ENCODE measurements at regions not wholly inside any gene's neighbourhood (a gene's known extent, or its start where the extent isn't known, plus 50 kb on each side); places are given as distances from the start of the nearest gene placed in this dataset.
"Not testable (repeated sequence)": the region's sequence is repeated elsewhere in the genome, so short reads cannot be mapped to it uniquely, and the experiment has no call there.

DNA sequence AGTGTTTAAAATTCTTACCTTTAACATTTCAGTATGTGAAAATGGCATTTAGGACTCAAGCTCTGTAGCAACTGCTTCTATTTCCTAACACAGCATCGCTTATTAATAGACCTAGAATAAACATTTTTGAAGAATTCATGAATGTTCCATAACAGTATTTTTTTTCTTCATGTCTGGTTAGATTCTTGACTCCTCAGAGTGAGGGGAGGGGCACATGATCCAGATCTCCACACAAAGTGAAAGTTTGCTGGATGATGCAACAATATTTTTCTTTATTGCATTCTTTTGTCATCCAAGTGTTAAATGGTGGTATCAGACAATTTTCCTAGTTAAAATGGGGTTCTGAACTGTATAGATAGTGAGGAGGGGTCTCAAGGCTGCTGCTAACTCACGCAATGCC, 130.8 kb upstream of the MAN2A1 start:
- no peaks in the 10 kb centered on the region for H4K20me1 ChIP-seq (ENCODE audit: insufficient read depth, low read length)
- no peaks in the 10 kb centered on the region for H3K79me2 ChIP-seq (ENCODE audit: low read length)
- H2AFZ ChIP-seq (ENCODE audit: low read length): no peak overlapping the region
- no peak overlapping the region for H3K4me2 ChIP-seq (ENCODE audit: low read depth, low read length)
- no peaks in the 10 kb centered on the region for H3K9me2 ChIP-seq (replicated peaks; ENCODE audit: insufficient read depth, low read length)
- no peaks in the 10 kb centered on the region for H3K9me3 ChIP-seq (replicated peaks; ENCODE audit: insufficient read depth, low read length)
- TF ChIP-seq, protein P1, sequence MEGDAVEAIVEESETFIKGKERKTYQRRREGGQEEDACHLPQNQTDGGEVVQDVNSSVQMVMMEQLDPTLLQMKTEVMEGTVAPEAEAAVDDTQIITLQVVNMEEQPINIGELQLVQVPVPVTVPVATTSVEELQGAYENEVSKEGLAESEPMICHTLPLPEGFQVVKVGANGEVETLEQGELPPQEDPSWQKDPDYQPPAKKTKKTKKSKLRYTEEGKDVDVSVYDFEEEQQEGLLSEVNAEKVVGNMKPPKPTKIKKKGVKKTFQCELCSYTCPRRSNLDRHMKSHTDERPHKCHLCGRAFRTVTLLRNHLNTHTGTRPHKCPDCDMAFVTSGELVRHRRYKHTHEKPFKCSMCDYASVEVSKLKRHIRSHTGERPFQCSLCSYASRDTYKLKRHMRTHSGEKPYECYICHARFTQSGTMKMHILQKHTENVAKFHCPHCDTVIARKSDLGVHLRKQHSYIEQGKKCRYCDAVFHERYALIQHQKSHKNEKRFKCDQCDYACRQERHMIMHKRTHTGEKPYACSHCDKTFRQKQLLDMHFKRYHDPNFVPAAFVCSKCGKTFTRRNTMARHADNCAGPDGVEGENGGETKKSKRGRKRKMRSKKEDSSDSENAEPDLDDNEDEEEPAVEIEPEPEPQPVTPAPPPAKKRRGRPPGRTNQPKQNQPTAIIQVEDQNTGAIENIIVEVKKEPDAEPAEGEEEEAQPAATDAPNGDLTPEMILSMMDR (IDR thresholded peaks at IDR 0.05; ENCODE audit: low read length): no peak
- TF ChIP-seq EZH2 (optimal IDR thresholded peaks at IDR 0.05; ENCODE audit: low read depth, low read length) (no peak), EZH2phosphoT487 (IDR thresholded peaks at IDR 0.05; ENCODE audit: low read length) (no peak)
- no peak overlapping the region for H3K27ac ChIP-seq (ENCODE audit: low read length)
- H3K4me1 ChIP-seq (ENCODE audit: low read length): no peaks in the 10 kb centered on the region
- no peaks in the 10 kb centered on the region for H3K27me3 ChIP-seq (replicated peaks; ENCODE audit: insufficient read depth, low read length)
- H3K9ac ChIP-seq (ENCODE audit: low read length): no peak overlapping the region
- no peaks in the 10 kb centered on the region for H3F3A ChIP-seq (ENCODE audit: insufficient read depth, low read length)
- no peak overlapping the region for H3K4me3 ChIP-seq (ENCODE audit: low read length)
- no peak for DNase-seq
- H3K36me3 ChIP-seq (replicated peaks; ENCODE audit: insufficient read depth, low read length): no peaks in the 10 kb centered on the region

DNA sequence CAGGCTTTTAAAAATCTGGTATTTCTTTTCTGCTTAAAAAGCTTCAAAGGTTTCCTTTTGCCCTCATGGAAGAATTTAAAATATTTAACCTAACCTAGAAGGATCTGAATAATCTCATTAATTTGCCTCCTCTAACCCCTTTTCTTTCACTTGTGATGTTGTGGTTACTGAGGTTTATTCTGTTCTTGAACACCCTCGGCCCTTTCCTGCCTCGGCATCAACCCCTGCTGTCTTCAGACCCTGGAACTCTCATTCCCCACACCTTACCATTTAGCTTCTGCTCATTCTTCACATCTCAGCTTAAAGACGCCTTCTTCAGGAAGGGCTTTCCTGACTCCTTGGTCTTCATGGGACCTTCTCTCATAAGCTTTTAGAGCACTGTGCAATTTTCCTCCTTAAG, 131.4 kb upstream of the MAN2A1 start:
- no peaks in the 10 kb centered on the region for H3K27me3 ChIP-seq (replicated peaks; ENCODE audit: insufficient read depth, low read length)
- no peaks in the 10 kb centered on the region for H3K36me3 ChIP-seq (replicated peaks; ENCODE audit: insufficient read depth, low read length)
- H3K4me1 ChIP-seq (ENCODE audit: low read length): no peaks in the 10 kb centered on the region
- H3K4me2 ChIP-seq (ENCODE audit: low read depth, low read length): no peak overlapping the region
- peak; percentile 9 for DNase-seq
- no peaks in the 10 kb centered on the region for H3K79me2 ChIP-seq (ENCODE audit: low read length)
- TF ChIP-seq EZH2phosphoT487 (IDR thresholded peaks at IDR 0.05; ENCODE audit: low read length): no peak
- TF ChIP-seq, protein P1 (IDR thresholded peaks at IDR 0.05; ENCODE audit: low read length): no peak
- TF ChIP-seq EZH2 (optimal IDR thresholded peaks at IDR 0.05; ENCODE audit: low read depth, low read length): no peak
- no peaks in the 10 kb centered on the region for H3F3A ChIP-seq (ENCODE audit: insufficient read depth, low read length)
- no peaks in the 10 kb centered on the region for H3K9me2 ChIP-seq (replicated peaks; ENCODE audit: insufficient read depth, low read length)
- no peak overlapping the region for H3K9ac ChIP-seq (ENCODE audit: low read length)
- no peak overlapping the region for H3K4me3 ChIP-seq (ENCODE audit: low read length)
- no peak overlapping the region for H2AFZ ChIP-seq (ENCODE audit: low read length)
- no peak overlapping the region for H3K27ac ChIP-seq (ENCODE audit: low read length)
- no peaks in the 10 kb centered on the region for H4K20me1 ChIP-seq (ENCODE audit: insufficient read depth, low read length)
- H3K9me3 ChIP-seq (replicated peaks; ENCODE audit: insufficient read depth, low read length): no peaks in the 10 kb centered on the region

DNA sequence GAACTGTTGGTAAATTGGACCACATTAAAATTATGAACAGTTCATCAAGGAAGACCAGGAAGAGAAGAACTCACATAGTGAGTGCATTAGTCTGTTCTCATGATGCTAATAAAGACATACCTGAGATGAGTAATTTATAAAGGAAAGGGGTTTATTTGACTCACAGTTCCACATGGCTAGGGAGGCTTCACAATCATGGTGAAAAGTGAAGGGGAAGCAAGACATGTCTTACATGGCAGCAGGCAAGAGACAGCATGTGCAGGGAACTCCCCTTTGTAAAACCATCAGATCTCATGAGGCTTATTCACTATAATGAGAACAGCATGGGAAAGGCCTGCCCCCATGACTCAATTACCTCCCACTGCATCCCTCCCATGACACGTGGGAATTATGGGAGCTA, 135.9 kb upstream of the MAN2A1 start:
- TF ChIP-seq EZH2 (optimal IDR thresholded peaks at IDR 0.05; ENCODE audit: low read depth, low read length): no peak
- TF ChIP-seq EZH2phosphoT487 (IDR thresholded peaks at IDR 0.05; ENCODE audit: low read length): no peak
- TF ChIP-seq, protein P1 (IDR thresholded peaks at IDR 0.05; ENCODE audit: low read length): no peak
- H3K27ac ChIP-seq (ENCODE audit: low read length): no peak overlapping the region
- no peaks in the 10 kb centered on the region for H3K36me3 ChIP-seq (replicated peaks; ENCODE audit: insufficient read depth, low read length)
- H4K20me1 ChIP-seq (ENCODE audit: insufficient read depth, low read length): no peaks in the 10 kb centered on the region
- no peak overlapping the region for H2AFZ ChIP-seq (ENCODE audit: low read length)
- H3K27me3 ChIP-seq (replicated peaks; ENCODE audit: insufficient read depth, low read length): no peaks in the 10 kb centered on the region
- no peaks in the 10 kb centered on the region for H3F3A ChIP-seq (ENCODE audit: insufficient read depth, low read length)
- no peaks in the 10 kb centered on the region for H3K9me3 ChIP-seq (replicated peaks; ENCODE audit: insufficient read depth, low read length)
- no peak overlapping the region for H3K9ac ChIP-seq (ENCODE audit: low read length)
- no peak overlapping the region for H3K4me2 ChIP-seq (ENCODE audit: low read depth, low read length)
- no peaks in the 10 kb centered on the region for H3K9me2 ChIP-seq (replicated peaks; ENCODE audit: insufficient read depth, low read length)
- no peaks in the 10 kb centered on the region for H3K4me1 ChIP-seq (ENCODE audit: low read length)
- no peaks in the 10 kb centered on the region for H3K79me2 ChIP-seq (ENCODE audit: low read length)
- DNase-seq: no peak
- H3K4me3 ChIP-seq (ENCODE audit: low read length): no peak overlapping the region

DNA sequence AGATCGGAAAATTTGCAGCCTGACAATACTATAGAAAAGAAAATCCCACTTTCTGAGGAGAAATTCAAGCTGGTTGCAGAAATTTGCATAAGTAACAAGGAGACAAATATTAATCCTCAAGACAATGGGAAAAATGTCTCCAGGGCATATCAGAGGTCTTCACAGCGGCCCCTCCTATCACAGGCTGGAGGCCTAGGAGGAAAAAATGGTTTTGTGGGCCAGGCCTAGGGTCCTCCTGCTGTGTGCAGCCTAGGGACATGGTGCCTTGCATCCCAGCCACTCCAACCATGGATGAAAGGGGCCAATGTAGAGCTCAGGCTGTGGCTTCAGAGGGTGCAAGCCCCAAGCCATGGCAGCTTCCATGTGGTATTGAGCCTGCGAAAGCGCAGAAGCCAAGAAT, 138.5 kb upstream of the MAN2A1 start:
- H3K9me3 ChIP-seq (replicated peaks; ENCODE audit: insufficient read depth, low read length); H3K4me2 ChIP-seq (ENCODE audit: low read depth, low read length); H3K79me2 ChIP-seq (ENCODE audit: low read length); H3K4me1 ChIP-seq (ENCODE audit: low read length); H3K9ac ChIP-seq (ENCODE audit: low read length); H4K20me1 ChIP-seq (ENCODE audit: insufficient read depth, low read length); DNase-seq; H3K27me3 ChIP-seq (replicated peaks; ENCODE audit: insufficient read depth, low read length); H3K9me2 ChIP-seq (replicated peaks; ENCODE audit: insufficient read depth, low read length); H2AFZ ChIP-seq (ENCODE audit: low read length); H3K36me3 ChIP-seq (replicated peaks; ENCODE audit: insufficient read depth, low read length); H3F3A ChIP-seq (ENCODE audit: insufficient read depth, low read length); H3K27ac ChIP-seq (ENCODE audit: low read length); H3K4me3 ChIP-seq (ENCODE audit: low read length): not testable (repeated sequence)
